GM12892 (cell line): ENCODE measurements at regions not wholly inside any gene's neighbourhood (a gene's known extent, or its start where the extent isn't known, plus 50 kb on each side); places are given as distances from the start of the nearest gene placed in this dataset.

Experiments
- POLR2A ChIP-seq: IDR thresholded peaks from 2 replicates; pipeline ENCODE4 v1.6.1; 2011; ENCODE audit warnings: low read depth, low read length, control low read depth
- POLR2AphosphoS5 ChIP-seq: IDR thresholded peaks from 2 replicates; pipeline ENCODE4 v1.6.1; 2011; ENCODE audit warnings: low read depth, low read length, control low read depth
- TAF1 ChIP-seq: IDR thresholded peaks from 2 replicates; pipeline ENCODE4 v1.6.1; 2011; ENCODE audit warnings: low read depth, mild to moderate bottlenecking, control low read depth, low read length, borderline replicate concordance

DNA sequence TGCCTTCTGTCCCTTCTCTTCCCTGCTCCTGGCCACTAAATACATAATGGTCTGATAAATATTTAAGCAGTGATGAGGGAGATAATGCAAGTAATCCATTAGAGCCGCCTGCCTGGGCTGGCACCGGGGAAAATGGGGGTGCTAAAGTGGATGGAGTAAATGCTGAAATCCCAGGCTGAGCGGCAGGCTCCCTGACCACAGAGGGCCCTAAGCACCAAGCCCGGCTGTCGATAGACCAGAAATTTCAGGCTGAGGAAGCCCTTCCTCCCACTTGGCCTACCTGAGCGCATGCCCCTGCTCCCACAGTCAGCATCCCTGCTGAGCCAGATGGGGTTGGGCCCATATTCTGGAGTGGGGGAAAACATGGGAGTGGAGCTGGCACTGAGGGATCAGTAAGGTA, 197.5 kb upstream of the SKOR2 start:
- no peak for TF ChIP-seq POLR2A
- TF ChIP-seq TAF1: no peak
- TF ChIP-seq POLR2AphosphoS5: no peak
